SK-N-DZ (cell line): ENCODE measurements at regions not wholly inside any gene's neighbourhood (a gene's known extent, or its start where the extent isn't known, plus 50 kb on each side); places are given as distances from the start of the nearest gene placed in this dataset.
"Not testable (repeated sequence)": the region's sequence is repeated elsewhere in the genome, so short reads cannot be mapped to it uniquely, and the experiment has no call there.

Experiments
- DNase-seq: peaks from one replicate; pipeline ENCODE4 v3.0.0-alpha.2; 2015; ENCODE audit warnings: low spot score

- DNase-seq: no peak
Measured at GRCh38 chr12:38157933-38158401, 158.6 kb upstream of the ALG10B start.

DNA sequence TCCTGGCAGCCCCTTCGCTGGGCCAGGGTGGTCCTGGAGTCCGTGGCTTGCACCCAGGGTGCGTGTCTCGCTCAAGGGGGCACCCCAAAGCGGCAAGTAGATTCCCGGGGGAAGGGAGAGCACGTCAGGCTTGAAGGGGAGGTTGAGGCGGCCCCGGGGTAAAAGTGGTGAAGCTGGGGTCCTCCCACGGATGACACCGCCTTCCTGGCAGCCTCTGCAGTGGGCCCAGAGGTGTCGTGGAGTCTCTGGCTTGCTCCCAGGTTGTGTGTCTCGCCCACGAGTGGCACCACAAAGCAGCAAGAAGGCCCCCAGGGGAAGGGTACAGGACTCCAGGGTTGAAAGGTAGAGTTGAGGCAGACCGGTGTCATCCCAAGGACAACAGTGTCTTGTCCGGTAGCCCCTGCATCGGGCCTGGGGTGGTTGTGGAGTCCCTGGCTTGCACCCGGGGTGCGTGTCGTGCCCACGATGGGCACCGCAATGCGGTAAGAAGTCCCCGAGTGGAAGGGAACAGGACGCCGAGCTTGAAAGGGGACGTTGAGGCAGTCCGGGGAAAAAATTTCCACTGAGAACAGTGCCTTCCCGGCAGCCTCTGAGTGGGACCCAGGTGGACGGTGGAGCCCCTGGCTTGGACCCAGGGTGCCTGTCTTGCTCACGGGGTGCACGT is 158.0 kb upstream of the ALG10B start:
- no peak for DNase-seq

DNA sequence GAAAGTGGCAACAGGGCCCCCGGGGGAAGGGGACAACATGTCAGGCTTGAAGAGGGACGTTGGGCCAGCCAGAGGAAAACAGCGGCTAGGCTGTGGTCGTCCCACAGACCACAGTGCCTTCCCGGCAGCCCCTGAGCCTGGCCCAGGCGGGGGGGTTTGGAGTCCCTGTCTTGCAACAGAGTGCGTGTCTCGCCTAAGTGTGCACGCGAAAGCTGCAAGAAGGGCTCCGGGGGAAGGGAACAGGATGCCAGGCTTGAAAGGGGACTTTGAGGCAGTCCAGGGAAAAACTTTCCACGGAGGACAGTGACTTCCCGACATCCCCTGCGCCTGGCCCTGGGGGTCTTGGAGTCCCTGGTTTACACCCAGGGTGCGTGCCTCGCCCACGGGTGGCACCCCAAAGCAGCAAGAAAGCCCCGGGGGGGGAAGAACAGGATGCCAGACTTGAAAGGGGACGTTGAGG is 157.5 kb upstream of the ALG10B start:
- no peak for DNase-seq

- DNase-seq: no peak
Measured at GRCh38 chr12:38159591-38160317, 156.8 kb upstream of the ALG10B start.

DNA sequence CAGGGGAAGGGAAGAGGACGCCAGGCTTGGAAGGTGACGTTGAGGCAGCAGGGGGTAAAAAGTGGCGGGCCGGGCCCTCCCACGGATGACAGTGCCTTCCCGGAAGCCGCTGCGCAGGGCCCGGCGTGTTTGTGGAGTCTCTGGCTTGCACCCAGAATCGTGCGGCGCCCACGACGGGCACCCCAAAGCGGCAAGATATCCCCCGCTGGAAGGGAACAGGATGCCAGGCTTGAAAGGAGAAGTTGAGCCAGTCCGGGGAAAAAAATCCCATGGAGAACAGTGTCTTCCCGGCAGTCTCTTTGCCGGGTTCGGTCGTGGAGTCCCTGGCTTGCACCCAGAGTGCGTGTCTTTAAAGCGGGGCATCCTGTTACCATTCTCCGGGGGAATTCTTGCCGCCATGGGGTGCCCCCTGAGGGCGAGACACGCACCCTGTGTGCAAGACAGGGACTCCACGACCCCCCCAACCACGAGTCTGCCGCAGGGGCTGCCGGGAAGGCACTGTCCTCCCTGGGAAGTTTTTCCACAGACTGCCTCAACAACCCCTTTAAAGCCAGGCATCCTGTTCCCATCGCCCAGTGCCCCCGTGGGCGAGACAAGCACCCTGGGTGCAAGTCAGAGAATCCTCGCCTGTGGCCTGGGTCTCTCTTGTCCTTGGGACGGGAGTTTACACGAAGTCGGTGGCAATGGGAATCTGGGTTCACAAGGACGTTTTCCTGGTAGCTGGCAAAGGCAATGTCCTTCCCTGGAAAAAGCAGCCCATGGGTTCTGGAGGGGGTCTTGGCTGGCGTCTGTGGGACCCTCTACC is 156.1 kb upstream of the ALG10B start:
- DNase-seq: no peak

DNA sequence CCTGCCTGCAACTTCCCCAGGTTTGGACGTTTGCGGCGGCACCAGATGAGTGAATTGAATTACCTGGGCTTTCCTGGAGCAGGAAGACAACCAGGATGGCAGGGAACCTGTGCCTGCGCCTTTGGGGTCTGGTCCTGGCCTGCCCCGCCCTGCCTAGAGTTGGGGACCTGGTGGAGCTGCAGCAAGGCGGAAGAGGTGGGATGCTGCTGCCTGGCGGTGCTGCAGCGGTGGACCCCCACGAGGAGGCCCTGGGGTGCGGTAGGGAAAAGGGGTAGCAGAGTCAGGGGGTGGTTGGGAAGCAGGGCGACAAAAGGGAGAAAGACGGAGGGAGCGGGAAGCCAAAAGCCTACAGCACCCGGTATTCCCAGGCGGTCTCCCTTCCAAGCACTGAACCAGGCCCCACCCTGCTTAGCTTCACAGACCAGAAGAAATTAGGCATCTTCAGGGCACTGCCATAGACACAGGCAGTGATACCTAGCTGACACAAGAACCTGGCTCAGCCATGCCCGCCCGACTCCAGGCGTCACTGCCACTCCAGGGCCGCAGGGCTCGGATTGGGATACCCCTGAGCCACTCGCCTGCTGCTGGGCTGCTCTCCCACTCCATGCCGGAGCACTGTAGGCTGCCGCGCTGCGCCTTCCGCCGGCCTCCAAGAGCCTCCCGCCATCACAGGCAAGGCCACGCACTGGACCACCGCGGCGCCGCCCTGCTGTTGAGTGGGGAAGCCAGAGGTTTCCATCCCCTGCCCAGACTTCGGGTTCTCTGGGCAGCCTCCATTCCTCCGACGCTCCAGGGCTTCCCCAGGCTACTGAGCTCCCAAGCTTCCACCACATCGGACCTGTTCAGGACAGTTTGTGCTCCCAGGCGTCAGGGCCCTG is 155.2 kb upstream of the ALG10B start:
- DNase-seq: no peak

DNA sequence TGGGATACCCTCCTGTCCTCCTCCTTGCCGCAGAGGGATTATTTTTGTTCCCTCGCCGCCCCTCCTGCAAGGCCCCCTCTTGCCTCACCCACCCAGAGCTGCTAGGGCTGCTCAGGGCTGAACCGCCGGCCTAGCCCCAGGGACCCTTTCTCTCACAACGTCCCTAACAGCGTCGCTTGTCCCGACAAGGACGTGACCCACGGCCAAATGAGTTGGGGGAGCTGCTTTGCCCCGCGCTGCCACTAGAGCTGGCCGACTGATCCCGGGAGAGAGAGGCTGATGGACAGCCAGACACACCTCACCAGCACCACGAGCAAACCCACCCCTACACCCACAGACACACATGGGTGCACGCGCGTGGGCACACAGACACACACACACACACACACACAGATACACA is 154.6 kb upstream of the ALG10B start:
- DNase-seq: no peak

GRCh38 chr12:38162708-38163441 is 153.7 kb upstream of the ALG10B start:
- no peak for DNase-seq

GRCh38 chr12:38163442-38163801 is 153.2 kb upstream of the ALG10B start:
- DNase-seq: peak; percentile 22

- DNase-seq: no peak
Measured at GRCh38 chr12:38166225-38166624, 150.3 kb upstream of the ALG10B start.

DNA sequence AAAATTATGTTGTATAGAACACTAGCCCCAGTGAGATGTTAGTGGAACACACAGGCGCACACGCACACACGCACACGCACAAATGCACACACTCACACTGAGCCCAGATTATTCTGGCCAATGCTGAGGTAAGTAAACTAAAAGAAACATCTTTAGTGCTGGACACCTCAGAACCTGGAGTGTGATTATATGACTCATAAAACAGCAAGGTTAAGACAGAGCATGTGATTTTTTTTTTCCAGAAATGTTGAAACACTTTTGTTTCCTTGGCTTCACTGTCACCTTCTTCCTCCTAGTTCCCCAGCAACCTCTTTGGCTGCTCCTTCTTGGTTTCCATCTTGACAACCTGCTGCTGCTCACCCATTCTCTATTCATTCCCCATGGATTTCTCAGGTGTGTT is 141.0 kb upstream of the ALG10B start:
- no peak for DNase-seq

DNA sequence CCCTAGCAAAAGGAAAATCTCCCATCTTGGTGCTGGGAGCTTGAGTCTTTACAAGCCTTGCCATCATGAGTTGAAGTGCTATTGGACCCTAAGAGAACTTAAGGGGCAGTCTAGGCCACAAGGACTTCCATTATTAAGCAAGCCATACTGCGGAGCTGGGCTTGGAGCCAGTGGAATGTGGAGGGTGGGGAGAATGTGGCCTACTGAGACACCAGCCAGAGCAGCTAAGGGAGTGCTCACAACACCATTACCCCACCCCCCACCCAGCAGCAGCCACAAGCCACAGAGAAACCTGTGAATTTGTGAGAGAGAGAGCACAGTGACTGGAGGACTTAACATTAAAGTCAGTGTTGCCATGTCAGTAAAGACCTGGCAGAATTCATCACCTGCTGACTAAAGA is 133.0 kb upstream of the ALG10B start:
- not testable (repeated sequence) for DNase-seq

- DNase-seq: not testable (repeated sequence)
Measured at GRCh38 chr12:38197286-38197685, 119.3 kb upstream of the ALG10B start.

DNA sequence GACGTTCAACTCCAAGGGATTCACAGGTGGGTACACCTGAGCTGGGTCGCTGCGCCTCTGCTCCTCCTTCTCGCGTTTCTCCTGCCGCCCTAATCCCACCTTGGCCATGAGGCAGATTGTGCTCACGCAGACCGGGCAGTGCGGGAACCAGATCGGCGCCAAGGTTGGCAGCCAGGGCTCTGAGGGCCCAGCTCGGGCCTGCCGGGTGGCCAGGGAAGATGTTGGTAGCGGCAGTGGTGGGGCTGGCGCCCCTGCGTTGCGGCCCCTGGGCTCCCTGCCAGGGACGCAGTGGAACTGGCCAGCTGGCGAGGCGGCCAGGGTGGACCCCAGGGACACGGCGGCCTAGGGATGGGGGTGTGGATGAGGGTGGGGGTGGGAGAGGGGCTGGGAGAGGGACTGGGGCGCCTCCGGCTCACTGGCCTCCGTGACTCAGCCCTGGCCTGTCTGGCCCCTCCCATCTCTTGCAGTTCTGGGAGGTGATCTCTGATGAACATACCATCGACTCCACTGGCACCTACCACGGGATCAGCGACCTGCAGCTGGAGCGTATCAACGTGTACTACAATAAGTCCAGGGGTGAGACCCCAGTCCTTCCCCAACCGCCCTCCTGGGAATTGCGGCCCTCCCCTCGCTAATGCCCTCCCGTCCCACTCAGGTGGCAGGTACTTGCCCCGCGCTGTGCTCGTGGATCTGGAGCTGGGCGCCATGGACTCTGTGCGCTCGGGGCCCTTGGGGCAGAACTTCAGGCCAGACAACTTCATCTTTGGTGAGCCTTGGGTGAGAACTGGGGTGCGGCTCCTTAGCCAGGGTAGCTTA is 114.9 kb upstream of the ALG10B start:
- no peak for DNase-seq

GRCh38 chr12:38204831-38205230 is 111.7 kb upstream of the ALG10B start:
- no peak for DNase-seq

DNA sequence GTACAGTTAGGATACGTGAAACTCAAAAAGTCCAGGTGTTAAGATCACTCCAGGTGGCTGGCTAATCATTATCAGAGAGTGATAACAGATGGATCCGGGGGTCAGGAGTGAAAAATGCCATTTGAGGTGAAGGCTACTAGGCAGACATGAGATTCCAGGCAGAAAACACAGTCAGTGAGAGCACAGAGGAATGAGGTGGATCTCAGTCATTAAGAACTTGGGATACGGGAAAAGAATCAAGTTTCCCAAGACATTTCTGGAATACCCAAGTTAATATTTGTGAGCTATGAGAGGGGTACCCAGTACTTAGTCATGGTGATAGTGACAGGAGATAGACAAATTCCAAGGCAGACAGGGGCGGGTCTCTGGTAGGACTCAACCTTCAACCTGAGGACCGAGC is 94.6 kb upstream of the ALG10B start:
- no peak for DNase-seq

DNA sequence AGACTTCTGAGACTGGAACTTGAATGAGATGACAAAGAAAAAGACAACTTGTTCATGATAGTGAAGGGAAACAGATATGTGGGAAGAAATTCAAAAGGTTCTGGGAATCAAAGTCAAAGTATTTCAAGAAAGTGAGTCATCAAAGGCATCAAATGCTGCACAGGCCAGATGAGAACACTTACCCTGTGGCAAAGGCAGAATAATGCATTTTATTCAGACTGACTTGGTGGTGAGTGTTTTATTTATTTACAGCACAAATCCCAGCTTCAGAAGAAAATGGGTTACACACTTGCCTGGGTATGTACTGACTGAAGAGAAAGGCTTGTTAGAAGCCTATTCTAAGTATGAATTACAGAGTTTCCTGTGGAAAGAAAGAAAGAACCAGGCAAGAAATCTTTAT is 78.2 kb upstream of the ALG10B start:
- DNase-seq: not testable (repeated sequence)

- no peak for DNase-seq
Measured at GRCh38 chr12:38253778-38254177, 62.8 kb upstream of the ALG10B start.

DNA sequence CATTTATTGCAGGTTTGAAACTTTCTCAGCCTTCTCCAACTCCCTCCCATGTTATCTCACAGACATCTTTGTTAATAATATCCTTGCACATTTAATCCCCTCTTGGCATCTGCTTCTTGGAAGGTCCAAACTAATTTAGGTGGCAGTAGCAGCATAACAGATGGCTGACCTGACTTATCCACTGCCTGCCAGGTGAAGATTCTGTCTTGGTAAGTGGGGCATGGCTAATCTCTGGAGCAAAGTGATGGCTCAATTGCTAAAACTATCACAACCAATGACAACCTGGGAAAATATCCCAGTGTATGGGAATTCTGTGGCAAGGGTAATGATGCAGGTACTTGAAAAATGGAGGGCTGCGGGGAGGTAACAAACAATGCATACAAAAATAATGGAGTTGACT is 58.2 kb upstream of the ALG10B start:
- DNase-seq: no peak
